Omental fat pad (tissue), 3 donors: ENCODE measurements at regions not wholly inside any gene's neighbourhood (a gene's known extent, or its start where the extent isn't known, plus 50 kb on each side); places are given as distances from the start of the nearest gene placed in this dataset.

Source experiments
- ATAC-seq: fragments of 150-250 bp; one replicate; pipeline ENCODE4 v1.9.1; 2016; ENCODE audit warnings: mild to moderate bottlenecking, moderate library complexity; ENCODE audit not compliant: low FRiP score
- DNase-seq: peaks from one replicate; pipeline ENCODE4 v3.0.0-alpha.2; 2019; ENCODE audit warnings: low spot score
- CTCF ChIP-seq, 3 donors: fragments of 450-650 bp; IDR thresholded peaks; one replicate each; pipeline ENCODE4 v1.5.1; 2016 to 2017; ENCODE audit warnings: antibody characterized with exemption in 3 of 3, mild to moderate bottlenecking in 3 of 3, moderate library complexity in 2 of 3

- ATAC-seq (no peak), DNase-seq (no peak)
- TF ChIP-seq CTCF (IDR thresholded peaks at IDR 0.05): no peak
Measured at GRCh38 chr1:104987210-104987609, 1237.5 kb downstream of the AMY1C start.

DNA sequence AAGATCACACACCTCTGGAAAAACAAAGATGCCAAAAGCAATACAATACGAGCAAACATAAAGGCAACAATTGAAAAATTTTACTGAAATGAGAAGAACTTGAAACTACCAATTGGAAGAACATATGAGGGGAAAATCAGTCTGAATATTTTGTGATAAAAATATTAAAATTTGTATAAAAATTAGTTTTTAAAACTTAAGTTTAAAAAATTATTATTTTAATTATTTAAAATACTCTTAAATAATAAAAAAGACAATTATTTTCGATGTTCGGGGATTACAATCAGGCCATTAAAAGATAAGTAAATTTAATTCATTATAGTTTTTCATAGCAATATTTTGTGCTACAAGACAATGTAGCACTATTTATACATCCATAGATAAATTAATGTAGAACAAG, 1239.3 kb downstream of the AMY1C start:
- TF ChIP-seq CTCF (IDR thresholded peaks at IDR 0.05): no peak
- no peak for DNase-seq
- no peak for ATAC-seq

GRCh38 chr1:104991702-104992101, 1242.0 kb downstream of the AMY1C start:
- DNase-seq (no peak), ATAC-seq (no peak)
- no peak for TF ChIP-seq CTCF (IDR thresholded peaks at IDR 0.05)

GRCh38 chr1:105000793-105001192, 1251.1 kb downstream of the AMY1C start:
- no peak for TF ChIP-seq CTCF (IDR thresholded peaks at IDR 0.05)
- ATAC-seq (no peak), DNase-seq (no peak)

GRCh38 chr1:105004515-105004914, 1254.8 kb downstream of the AMY1C start:
- no peak for TF ChIP-seq CTCF (IDR thresholded peaks at IDR 0.05)
- ATAC-seq (no peak), DNase-seq (no peak)

DNA sequence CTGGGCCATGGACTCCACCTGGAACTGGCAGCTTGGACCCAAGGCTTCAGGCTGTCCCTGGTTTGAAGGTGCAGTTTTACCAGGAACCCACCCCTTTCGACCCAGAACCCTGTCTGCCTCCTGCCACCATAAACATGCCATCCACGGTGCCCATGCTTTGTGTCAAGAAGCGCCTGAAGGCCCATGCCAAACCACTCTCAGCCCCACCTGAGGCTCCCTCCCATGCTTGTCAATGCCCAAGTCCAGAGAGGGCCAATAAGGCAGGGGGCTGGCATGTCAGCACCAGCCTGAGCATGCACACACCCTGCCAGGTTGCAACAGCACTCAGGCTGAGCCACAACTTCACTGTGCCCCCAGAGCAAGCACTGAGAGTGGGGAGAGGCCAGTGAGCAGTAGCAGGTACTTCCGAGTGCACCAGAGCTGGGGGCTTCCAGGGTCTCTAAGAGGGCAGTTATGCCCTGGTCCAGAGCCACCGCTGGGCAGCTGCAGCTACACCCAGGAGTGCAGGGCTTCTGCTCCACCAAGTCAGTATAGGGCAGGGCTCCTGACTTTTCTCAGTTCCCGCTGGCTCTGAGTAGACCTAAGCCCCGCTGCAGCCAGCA, 1256.0 kb downstream of the AMY1C start:
- no peak for TF ChIP-seq CTCF (IDR thresholded peaks at IDR 0.05)
- no peak for ATAC-seq
- no peak for DNase-seq

DNA sequence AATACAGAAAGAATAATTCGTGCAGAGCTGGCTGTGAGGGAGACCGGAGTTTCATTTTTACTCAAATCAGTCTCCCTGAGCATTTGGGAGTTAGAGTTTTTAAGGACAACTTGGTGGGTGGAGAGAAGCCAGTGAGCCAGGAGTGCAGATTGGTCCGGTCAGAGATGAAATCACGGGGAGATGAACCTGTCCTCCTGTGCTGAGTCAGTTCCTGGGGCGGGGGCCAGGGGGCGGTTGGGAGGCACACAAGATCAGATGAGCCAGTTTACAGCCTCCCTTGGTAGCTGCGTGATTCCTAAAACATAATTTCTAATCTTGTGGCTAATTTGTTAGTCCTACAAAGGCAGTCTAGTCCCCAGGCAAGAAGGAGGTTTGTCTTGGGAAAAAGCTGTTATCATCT, 1267.9 kb downstream of the AMY1C start:
- no peak for ATAC-seq
- TF ChIP-seq CTCF (IDR thresholded peaks at IDR 0.05): no peak
- no peak for DNase-seq
